RWPE1 (cell line): ENCODE measurements at regions not wholly inside any gene's neighbourhood (a gene's known extent, or its start where the extent isn't known, plus 50 kb on each side); places are given as distances from the start of the nearest gene placed in this dataset.

ENCODE experiments used
- CTCF ChIA-PET: fragments of 350-600 bp; sonication (Branson Sonifier 250); formaldehyde crosslinking; extraction: SDS; loops from one replicate; lab custom pipeline; 2021; lab: Yijun Ruan, JAX
- POLR2A ChIA-PET: fragments of 400-600 bp; formaldehyde crosslinking; extraction: SDS; loops from one replicate; lab custom pipeline; 2020; ENCODE audit warnings: antibody characterized with exemption; ENCODE audit not compliant: low non-redundant PET; lab: Yijun Ruan, JAX
- DNase-seq: peaks from one replicate; pipeline ENCODE4 v3.0.0; 2012; ENCODE audit warnings: low spot score
- H3K27ac ChIP-seq: fragments of 450-650 bp; 2 replicates; pipeline ENCODE4 v1.5.1; 2017
- TF ChIP-seq, protein P1 (sequence below): fragments of 450-650 bp; conservative IDR thresholded peaks from 2 replicates; pipeline ENCODE4 v1.5.1; 2017; ENCODE audit warnings: low read depth, mild to moderate bottlenecking

DNA sequence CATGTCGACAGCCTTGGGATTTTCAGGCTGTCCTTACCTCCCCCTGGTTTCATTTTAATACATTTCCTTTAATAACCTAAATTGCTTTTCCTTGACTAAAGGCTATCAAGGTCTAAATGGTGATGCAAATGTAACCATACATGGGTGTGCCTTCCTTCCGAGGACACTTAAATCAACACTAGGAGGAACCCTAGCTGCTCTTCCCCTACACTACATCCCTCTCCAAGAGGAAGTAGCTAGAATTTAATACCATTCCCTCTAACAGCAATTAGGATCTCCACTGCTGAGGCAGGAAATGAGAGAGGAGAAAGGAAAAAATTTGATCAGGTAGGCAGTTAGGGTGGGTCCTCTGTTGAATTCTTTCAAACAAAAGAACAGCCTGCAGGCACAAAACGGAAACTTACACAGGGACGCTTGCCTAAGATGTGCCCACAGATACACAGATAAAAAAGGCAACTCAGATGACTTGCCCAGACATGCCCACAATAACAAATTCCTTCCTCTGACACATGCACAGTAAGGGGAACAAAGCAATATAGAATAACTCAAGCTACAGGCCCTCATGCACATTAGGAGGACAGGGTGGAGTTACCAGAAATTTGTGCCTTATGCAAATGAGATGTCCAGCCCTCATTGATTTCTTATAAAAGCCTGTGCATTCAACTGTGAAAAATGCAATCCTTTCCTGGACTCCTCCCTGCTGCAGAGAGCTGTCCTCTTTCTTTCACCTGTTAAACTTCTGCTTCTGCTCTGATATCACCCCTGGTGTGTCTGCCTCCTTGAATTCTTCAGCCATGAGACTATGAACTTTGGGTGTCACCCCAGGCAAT lies 1024.4 kb upstream of the CADM2 start:
- CTCF ChIA-PET: no interaction called here
- DNase-seq: peak; percentile 62
- H3K27ac ChIP-seq: peak overlapping the region; percentile 83
- TF ChIP-seq, protein P1, sequence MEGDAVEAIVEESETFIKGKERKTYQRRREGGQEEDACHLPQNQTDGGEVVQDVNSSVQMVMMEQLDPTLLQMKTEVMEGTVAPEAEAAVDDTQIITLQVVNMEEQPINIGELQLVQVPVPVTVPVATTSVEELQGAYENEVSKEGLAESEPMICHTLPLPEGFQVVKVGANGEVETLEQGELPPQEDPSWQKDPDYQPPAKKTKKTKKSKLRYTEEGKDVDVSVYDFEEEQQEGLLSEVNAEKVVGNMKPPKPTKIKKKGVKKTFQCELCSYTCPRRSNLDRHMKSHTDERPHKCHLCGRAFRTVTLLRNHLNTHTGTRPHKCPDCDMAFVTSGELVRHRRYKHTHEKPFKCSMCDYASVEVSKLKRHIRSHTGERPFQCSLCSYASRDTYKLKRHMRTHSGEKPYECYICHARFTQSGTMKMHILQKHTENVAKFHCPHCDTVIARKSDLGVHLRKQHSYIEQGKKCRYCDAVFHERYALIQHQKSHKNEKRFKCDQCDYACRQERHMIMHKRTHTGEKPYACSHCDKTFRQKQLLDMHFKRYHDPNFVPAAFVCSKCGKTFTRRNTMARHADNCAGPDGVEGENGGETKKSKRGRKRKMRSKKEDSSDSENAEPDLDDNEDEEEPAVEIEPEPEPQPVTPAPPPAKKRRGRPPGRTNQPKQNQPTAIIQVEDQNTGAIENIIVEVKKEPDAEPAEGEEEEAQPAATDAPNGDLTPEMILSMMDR: no peak
- POLR2A ChIA-PET: no interaction called here

GRCh38 chr3:83938491-83938890 lies 1020.3 kb upstream of the CADM2 start:
- no peak for DNase-seq
- CTCF ChIA-PET: no interaction called here
- H3K27ac ChIP-seq: no peak overlapping the region
- TF ChIP-seq, protein P1: no peak
- POLR2A ChIA-PET: no interaction called here

DNA sequence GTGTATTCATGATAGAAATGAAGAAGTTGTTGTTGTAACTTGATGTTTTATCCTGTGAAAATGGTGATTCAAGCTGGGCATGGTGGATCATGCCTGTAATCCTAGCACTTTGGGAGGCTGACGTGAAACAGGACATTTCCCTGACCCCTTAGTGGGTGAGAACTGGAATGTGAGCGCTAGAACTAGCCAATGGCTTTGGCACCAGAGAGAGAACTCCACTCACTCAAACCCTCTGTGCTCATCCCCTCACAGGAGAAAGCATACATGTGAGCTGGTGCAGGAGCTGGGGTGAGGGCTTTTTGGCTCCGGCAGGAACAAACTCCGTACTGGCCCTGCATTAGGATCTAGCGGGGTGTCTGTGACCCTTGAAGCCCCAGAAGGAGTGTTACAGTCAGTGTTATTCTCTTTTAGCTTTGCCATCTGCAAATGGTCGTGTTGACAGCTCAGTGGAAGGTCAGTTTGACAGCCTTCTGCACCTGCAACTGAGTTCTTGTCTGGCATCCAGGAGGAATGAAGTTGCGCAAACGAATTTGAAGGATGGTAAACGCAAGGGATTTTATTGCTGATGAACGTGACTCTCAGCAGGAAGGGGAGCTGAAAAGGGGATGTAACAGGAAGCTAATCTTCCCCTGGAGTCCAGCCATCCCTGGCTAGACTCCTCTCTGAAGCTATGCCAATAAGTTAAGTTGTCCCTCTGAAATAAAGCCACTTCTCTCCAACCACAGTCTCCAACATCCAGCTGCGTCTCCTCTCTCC lies 1016.6 kb upstream of the CADM2 start:
- DNase-seq: no peak
- TF ChIP-seq, protein P1: no peak
- ChIA-PET POLR2A (no interaction called here), CTCF (interaction anchor here (0.6 kb wide), 1 partner anchor 16 kb away, joined by 3 read pairs; no protein-coding TSS in a partner anchor)
- H3K27ac ChIP-seq: peak overlapping the region; percentile 18; the same call in 1 of the 2 replicates

DNA sequence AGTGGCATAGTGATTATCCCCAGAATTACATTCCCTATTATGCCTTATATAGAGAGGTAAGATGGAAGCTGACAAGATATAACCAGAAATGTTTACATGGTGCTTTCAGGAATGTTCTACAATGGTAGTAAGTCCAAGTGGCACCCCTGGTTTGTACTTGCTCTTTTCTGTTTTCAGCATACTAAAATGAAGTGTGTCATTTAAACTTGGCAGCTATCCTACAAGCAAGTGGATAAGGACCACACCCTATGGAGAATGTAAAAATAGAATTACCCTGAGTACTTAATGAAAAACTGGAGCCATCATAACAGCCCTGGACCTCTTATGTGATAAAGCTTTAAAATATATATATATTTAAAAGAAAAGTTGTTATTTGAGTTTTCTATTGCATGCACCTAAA lies 1012.7 kb upstream of the CADM2 start:
- ChIA-PET CTCF (no interaction called here), POLR2A (no interaction called here)
- no peak for DNase-seq
- TF ChIP-seq, protein P1: no peak
- no peak overlapping the region for H3K27ac ChIP-seq

GRCh38 chr3:83946554-83946953 lies 1012.2 kb upstream of the CADM2 start:
- CTCF ChIA-PET: no interaction called here
- H3K27ac ChIP-seq: no peak overlapping the region
- no peak for DNase-seq
- TF ChIP-seq, protein P1: no peak
- POLR2A ChIA-PET: no interaction called here

GRCh38 chr3:83948771-83949170 lies 1010.0 kb upstream of the CADM2 start:
- DNase-seq: no peak
- ChIA-PET CTCF (interaction anchor here (0.7 kb wide), 2 partner anchors 38 to 129 kb away, joined by 3 read pairs; no protein-coding TSS in a partner anchor), POLR2A (no interaction called here)
- no peak overlapping the region for H3K27ac ChIP-seq
- TF ChIP-seq, protein P1: no peak
